Psoas muscle (tissue), 7 donors: ENCODE measurements at regions not wholly inside any gene's neighbourhood (a gene's known extent, or its start where the extent isn't known, plus 50 kb on each side); places are given as distances from the start of the nearest gene placed in this dataset.

ENCODE experiments used
- ATAC-seq, 4 donors: fragments of 200-7000 bp; cut with Tn5 transposase; one replicate each; pipeline ENCODE4 v1.9.1; 2020; ENCODE audit warnings: moderate library complexity in 3 of 4, mild to moderate bottlenecking in 2 of 4
- DNase-seq, 2 donors: peaks; one replicate each; pipeline ENCODE4 v3.0.0-alpha.2; 2020
- H3K27ac ChIP-seq: fragments of 200-600 bp; one replicate; pipeline ENCODE4 v1.8.0; 2022
- H3K27me3 ChIP-seq, 3 donors: fragments of 200-600 bp in 1 of 3; one replicate each; pipeline versions ENCODE4 v1.6.1 to v1.8.0; 2013 to 2022; ENCODE audit warnings: low read length in 2 of 3, mild to moderate bottlenecking in 2 of 3, moderate library complexity in 1 of 3; ENCODE audit not compliant: insufficient read depth in 3 of 3
- H3K36me3 ChIP-seq, 2 donors: fragments of 200-600 bp in 1 of 2; one replicate each; pipeline versions ENCODE4 v1.6.1 to v1.8.0; 2013 to 2022; ENCODE audit warnings: low read depth in 1 of 2, mild to moderate bottlenecking in 1 of 2, moderate library complexity in 1 of 2; ENCODE audit not compliant: insufficient read depth in 1 of 2
- H3K4me1 ChIP-seq: fragments of 200-600 bp; one replicate; pipeline ENCODE4 v1.8.0; 2022
- H3K4me3 ChIP-seq: fragments of 200-600 bp; one replicate; pipeline ENCODE4 v1.8.0; 2022; ENCODE audit warnings: mild to moderate bottlenecking
- H3K9me3 ChIP-seq: fragments of 200-600 bp; one replicate; pipeline ENCODE4 v1.8.0; 2022
- CTCF ChIP-seq: fragments of 200-600 bp; IDR thresholded peaks from one replicate; pipeline ENCODE4 v1.8.0; 2022; ENCODE audit warnings: antibody characterized with exemption
- WGBS, 3 donors: extraction: QIAGEN DNeasy Blood & Tissue Kit; methylation state at CpG; one replicate each; pipeline versions ENCODE4 v1.1.6 to v1.1.7; 2013; 5-methylcytosine and 5-hydroxymethylcytosine counted together
- intact Hi-C, 2 donors: fragments of 100-400 bp; cut with DNase I; formaldehyde crosslinking; loops; one replicate each; pipeline versions ENCODE4 v1.11.0 to v1.14.2; 2022
- donor health status: healthy with polysubstance abuse.
- donor health status: DM: no; HTN: no; CAD: no; lungs with moderate emphysema.
- donor health status: Bipolar disorder and iron deficiency.
- donor health status: healthy.
- donor health status: DM: yes; HTN: yes; CAD: no.
- donor health status: DM: no; HTN: no; CAD: no.
- donor health status: DM: yes; HTN: yes; CAD: no.

- no peaks in the 10 kb centered on the region for H3K36me3 ChIP-seq
- H3K4me3 ChIP-seq = no peak overlapping the region
- no peak for DNase-seq
- no peaks in the 10 kb centered on the region for H3K9me3 ChIP-seq
- WGBS, 3 donors = 64 to 85% (median 78%) methylated on average over 4 of the region's 4 CpGs
- no peak overlapping the region for H3K27ac ChIP-seq
- intact Hi-C loops = no loop called here
- no peak for TF ChIP-seq CTCF
- H3K27me3 ChIP-seq = no peaks in the 10 kb centered on the region
- no peaks in the 10 kb centered on the region for H3K4me1 ChIP-seq
- no peak for ATAC-seq
Observed at GRCh38 chr4:143097751-143098150, 87.0 kb upstream of the USP38 start.

GRCh38 chr4:143099693-143100092 lies 85.0 kb upstream of the USP38 start:
- ATAC-seq = no peak
- 31 to 40% (median 37%) methylated on average over 3 of the region's 3 CpGs for whole genome bisulfite sequencing, 3 donors
- H3K36me3 ChIP-seq = no peaks in the 10 kb centered on the region
- H3K4me3 ChIP-seq = no peak overlapping the region
- H3K4me1 ChIP-seq = no peaks in the 10 kb centered on the region
- no peaks in the 10 kb centered on the region for H3K9me3 ChIP-seq
- H3K27ac ChIP-seq = no peak overlapping the region
- no peak for DNase-seq
- intact Hi-C loops = no loop called here
- no peak for TF ChIP-seq CTCF
- H3K27me3 ChIP-seq = no peaks in the 10 kb centered on the region

- intact Hi-C loops = no loop called here
- H3K27ac ChIP-seq = no peak overlapping the region
- no peak overlapping the region for H3K4me3 ChIP-seq
- no peaks in the 10 kb centered on the region for H3K36me3 ChIP-seq
- no peaks in the 10 kb centered on the region for H3K9me3 ChIP-seq
- TF ChIP-seq CTCF = no peak
- ATAC-seq (no peak), DNase-seq (no peak)
- no peaks in the 10 kb centered on the region for H3K4me1 ChIP-seq
- no peaks in the 10 kb centered on the region for H3K27me3 ChIP-seq
Observed at GRCh38 chr4:143109376-143109775, 75.3 kb upstream of the USP38 start.

- H3K27me3 ChIP-seq = no peaks in the 10 kb centered on the region
- intact Hi-C loops = no loop called here
- H3K9me3 ChIP-seq = no peaks in the 10 kb centered on the region
- TF ChIP-seq CTCF = no peak
- DNase-seq (no peak), ATAC-seq (no peak)
- H3K4me1 ChIP-seq = no peaks in the 10 kb centered on the region
- 73 to 92% (median 77%) methylated on average over 1 of the region's 1 CpG for WGBS, 3 donors
- H3K36me3 ChIP-seq = no peaks in the 10 kb centered on the region
- H3K27ac ChIP-seq = no peak overlapping the region
- no peak overlapping the region for H3K4me3 ChIP-seq
Observed at GRCh38 chr4:143118663-143119062, 66.1 kb upstream of the USP38 start.

GRCh38 chr4:143127621-143128020 lies 57.1 kb upstream of the USP38 start:
- Histone ChIP-seq H3K9me3 (no peaks in the 10 kb centered on the region), H3K4me1 (no peaks in the 10 kb centered on the region), H3K4me3 (no peak overlapping the region), H3K27me3 (no peaks in the 10 kb centered on the region), H3K36me3 (no peaks in the 10 kb centered on the region), H3K27ac (no peak overlapping the region)
- intact Hi-C loops = no loop called here
- no peak for DNase-seq
- TF ChIP-seq CTCF = no peak
- no peak for ATAC-seq
